ENCODE measurements at regions not wholly inside any gene's neighbourhood (a gene's known extent, or its start where the extent isn't known, plus 50 kb on each side); places are given as distances from the start of the nearest gene placed in this dataset.

DNA sequence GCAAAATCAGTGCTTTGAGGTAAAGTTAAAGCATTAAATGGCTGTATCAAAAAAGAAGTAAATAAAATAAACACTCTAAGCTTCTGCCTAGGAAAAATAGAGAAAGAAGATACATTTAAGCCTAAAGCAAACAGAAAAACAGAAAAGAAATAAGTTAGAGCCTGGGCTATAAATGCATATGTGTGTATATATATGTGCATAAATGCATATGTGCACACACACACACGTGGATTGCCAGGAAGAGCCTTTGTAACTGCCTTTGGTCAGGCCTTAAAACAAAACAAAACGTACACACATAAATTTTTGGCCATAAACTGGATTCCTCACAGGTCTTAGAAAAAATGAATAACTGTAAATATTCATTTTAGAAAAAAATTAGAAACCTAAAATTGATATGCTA lies 925.8 kb downstream of the MRPL39 start:
- TF ChIP-seq, protein P1, sequence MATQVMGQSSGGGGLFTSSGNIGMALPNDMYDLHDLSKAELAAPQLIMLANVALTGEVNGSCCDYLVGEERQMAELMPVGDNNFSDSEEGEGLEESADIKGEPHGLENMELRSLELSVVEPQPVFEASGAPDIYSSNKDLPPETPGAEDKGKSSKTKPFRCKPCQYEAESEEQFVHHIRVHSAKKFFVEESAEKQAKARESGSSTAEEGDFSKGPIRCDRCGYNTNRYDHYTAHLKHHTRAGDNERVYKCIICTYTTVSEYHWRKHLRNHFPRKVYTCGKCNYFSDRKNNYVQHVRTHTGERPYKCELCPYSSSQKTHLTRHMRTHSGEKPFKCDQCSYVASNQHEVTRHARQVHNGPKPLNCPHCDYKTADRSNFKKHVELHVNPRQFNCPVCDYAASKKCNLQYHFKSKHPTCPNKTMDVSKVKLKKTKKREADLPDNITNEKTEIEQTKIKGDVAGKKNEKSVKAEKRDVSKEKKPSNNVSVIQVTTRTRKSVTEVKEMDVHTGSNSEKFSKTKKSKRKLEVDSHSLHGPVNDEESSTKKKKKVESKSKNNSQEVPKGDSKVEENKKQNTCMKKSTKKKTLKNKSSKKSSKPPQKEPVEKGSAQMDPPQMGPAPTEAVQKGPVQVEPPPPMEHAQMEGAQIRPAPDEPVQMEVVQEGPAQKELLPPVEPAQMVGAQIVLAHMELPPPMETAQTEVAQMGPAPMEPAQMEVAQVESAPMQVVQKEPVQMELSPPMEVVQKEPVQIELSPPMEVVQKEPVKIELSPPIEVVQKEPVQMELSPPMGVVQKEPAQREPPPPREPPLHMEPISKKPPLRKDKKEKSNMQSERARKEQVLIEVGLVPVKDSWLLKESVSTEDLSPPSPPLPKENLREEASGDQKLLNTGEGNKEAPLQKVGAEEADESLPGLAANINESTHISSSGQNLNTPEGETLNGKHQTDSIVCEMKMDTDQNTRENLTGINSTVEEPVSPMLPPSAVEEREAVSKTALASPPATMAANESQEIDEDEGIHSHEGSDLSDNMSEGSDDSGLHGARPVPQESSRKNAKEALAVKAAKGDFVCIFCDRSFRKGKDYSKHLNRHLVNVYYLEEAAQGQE (IDR thresholded peaks at IDR 0.05): no peak
- TF ChIP-seq, protein P2, sequence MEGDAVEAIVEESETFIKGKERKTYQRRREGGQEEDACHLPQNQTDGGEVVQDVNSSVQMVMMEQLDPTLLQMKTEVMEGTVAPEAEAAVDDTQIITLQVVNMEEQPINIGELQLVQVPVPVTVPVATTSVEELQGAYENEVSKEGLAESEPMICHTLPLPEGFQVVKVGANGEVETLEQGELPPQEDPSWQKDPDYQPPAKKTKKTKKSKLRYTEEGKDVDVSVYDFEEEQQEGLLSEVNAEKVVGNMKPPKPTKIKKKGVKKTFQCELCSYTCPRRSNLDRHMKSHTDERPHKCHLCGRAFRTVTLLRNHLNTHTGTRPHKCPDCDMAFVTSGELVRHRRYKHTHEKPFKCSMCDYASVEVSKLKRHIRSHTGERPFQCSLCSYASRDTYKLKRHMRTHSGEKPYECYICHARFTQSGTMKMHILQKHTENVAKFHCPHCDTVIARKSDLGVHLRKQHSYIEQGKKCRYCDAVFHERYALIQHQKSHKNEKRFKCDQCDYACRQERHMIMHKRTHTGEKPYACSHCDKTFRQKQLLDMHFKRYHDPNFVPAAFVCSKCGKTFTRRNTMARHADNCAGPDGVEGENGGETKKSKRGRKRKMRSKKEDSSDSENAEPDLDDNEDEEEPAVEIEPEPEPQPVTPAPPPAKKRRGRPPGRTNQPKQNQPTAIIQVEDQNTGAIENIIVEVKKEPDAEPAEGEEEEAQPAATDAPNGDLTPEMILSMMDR (IDR thresholded peaks at IDR 0.05; ENCODE audit: low read depth, low read length, missing input control): no peak
- TF ChIP-seq, protein P3, sequence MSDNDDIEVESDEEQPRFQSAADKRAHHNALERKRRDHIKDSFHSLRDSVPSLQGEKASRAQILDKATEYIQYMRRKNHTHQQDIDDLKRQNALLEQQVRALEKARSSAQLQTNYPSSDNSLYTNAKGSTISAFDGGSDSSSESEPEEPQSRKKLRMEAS (IDR thresholded peaks at IDR 0.05): no peak
- TF ChIP-seq RAD21 (IDR thresholded peaks at IDR 0.05) (no peak), JUND (IDR thresholded peaks at IDR 0.05) (no peak), RXRA (IDR thresholded peaks at IDR 0.05) (no peak)
- TF ChIP-seq, protein P4, sequence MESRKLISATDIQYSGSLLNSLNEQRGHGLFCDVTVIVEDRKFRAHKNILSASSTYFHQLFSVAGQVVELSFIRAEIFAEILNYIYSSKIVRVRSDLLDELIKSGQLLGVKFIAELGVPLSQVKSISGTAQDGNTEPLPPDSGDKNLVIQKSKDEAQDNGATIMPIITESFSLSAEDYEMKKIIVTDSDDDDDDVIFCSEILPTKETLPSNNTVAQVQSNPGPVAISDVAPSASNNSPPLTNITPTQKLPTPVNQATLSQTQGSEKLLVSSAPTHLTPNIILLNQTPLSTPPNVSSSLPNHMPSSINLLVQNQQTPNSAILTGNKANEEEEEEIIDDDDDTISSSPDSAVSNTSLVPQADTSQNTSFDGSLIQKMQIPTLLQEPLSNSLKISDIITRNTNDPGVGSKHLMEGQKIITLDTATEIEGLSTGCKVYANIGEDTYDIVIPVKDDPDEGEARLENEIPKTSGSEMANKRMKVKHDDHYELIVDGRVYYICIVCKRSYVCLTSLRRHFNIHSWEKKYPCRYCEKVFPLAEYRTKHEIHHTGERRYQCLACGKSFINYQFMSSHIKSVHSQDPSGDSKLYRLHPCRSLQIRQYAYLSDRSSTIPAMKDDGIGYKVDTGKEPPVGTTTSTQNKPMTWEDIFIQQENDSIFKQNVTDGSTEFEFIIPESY (IDR thresholded peaks at IDR 0.05): no peak
